ENCODE measurements at regions not wholly inside any gene's neighbourhood (a gene's known extent, or its start where the extent isn't known, plus 50 kb on each side); places are given as distances from the start of the nearest gene placed in this dataset.

- no peak for ATAC-seq
Measured at GRCh38 chr4:71260544-71260943, 78.3 kb upstream of the SLC4A4 start.

More at GRCh38 chr4:71260544-71260943, 78.3 kb upstream of the SLC4A4 start:
- POLR2A ChIA-PET, result no interaction called here
- no peaks in the 10 kb centered on the region for H3K9me3 Mint-ChIP-seq
- H3K36me3 Mint-ChIP-seq, result no peaks in the 10 kb centered on the region
- H3K27me3 Mint-ChIP-seq (ENCODE audit: low read depth), result no peaks in the 10 kb centered on the region
- CTCF ChIA-PET, result no interaction called here
- no peak for DNase-seq (ENCODE audit: low spot score)
- H3K4me3 Mint-ChIP-seq, result no peak overlapping the region
- TF ChIP-seq FOXK1 (CRISPR knock-in tag; IDR thresholded peaks at IDR 0.05), result no peak
- no peak for TF ChIP-seq PREB (CRISPR knock-in tag; IDR thresholded peaks at IDR 0.05; ENCODE audit: borderline replicate concordance)
- no peak for TF ChIP-seq USF1 (CRISPR knock-in tag; IDR thresholded peaks at IDR 0.05)
- TF ChIP-seq HMGA2 (CRISPR knock-in tag; IDR thresholded peaks at IDR 0.05), result no peak
- TF ChIP-seq NR1H2 (CRISPR knock-in tag; IDR thresholded peaks at IDR 0.05), result no peak
- no peak for TF ChIP-seq ZNF532 (CRISPR knock-in tag; IDR thresholded peaks at IDR 0.05; ENCODE audit: borderline replicate concordance)
- no peak for TF ChIP-seq TP53 (CRISPR knock-in tag; IDR thresholded peaks at IDR 0.05)
- TF ChIP-seq GABPB1 (CRISPR knock-in tag; IDR thresholded peaks at IDR 0.05), result no peak
- no peak for TF ChIP-seq PRDM15 (CRISPR knock-in tag; IDR thresholded peaks at IDR 0.05)
- no peak for TF ChIP-seq GTF2I (CRISPR knock-in tag; conservative IDR thresholded peaks at IDR 0.05)
- TF ChIP-seq MLX (CRISPR knock-in tag; IDR thresholded peaks at IDR 0.05), result no peak
- no peak for TF ChIP-seq E2F1 (CRISPR knock-in tag; IDR thresholded peaks at IDR 0.05)
- no peak for TF ChIP-seq FOXJ3 (CRISPR knock-in tag; IDR thresholded peaks at IDR 0.05; ENCODE audit: borderline replicate concordance)
- no peak for TF ChIP-seq MAX (CRISPR knock-in tag; IDR thresholded peaks at IDR 0.05)
- H3K27ac Mint-ChIP-seq, result no peak overlapping the region
- peaks cover 14% of the 10 kb centered on the region for H3K4me1 Mint-ChIP-seq
